Adrenal gland (tissue), 5 donors: ENCODE measurements at regions not wholly inside any gene's neighbourhood (a gene's known extent, or its start where the extent isn't known, plus 50 kb on each side); places are given as distances from the start of the nearest gene placed in this dataset.

Experiments
- POLR2A ChIP-seq, 2 donors: fragments of 450-650 bp; IDR thresholded peaks; one replicate each; pipeline ENCODE4 v1.6.1; 2017; ENCODE audit warnings: antibody characterized with exemption in 2 of 2, mild to moderate bottlenecking in 2 of 2, moderate library complexity in 1 of 2
- TF ChIP-seq, protein P1 (sequence below), 6 experiments: fragments of 450-650 bp in 4 of 6; fragments of 200-600 bp in 2 of 6; sonication (generic) in 1 of 6; IDR thresholded peaks; 1 replicate in 5 of 6; 2 replicates in 1 of 6; pipeline versions ENCODE4 v1.5.1 to v1.8.0; 2016 to 2021; ENCODE audit warnings: antibody characterized with exemption in 6 of 6, mild to moderate bottlenecking in 2 of 6, moderate library complexity in 1 of 6
- donor health status: DM: no; HTN: no; CAD: no.

DNA sequence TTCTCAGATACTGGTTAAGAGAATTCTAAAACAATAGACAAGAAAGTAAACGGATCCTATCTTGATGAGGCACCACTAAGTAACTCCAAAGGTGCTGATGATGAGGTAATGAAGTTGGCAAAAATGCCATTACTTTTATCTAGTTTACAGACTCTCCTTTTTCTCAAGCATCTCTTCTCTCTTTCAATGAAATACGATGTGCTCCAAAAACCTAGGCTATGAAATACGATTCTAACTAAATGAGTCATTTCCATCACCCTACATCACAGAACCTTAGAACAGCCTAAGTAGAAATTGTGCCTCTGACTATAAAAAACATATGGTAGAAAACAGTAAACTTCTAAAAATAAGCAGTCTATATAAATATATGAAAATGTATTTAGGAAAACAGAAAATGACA, 58.9 kb upstream of the ARHGAP32 start:
- TF ChIP-seq, protein P1, sequence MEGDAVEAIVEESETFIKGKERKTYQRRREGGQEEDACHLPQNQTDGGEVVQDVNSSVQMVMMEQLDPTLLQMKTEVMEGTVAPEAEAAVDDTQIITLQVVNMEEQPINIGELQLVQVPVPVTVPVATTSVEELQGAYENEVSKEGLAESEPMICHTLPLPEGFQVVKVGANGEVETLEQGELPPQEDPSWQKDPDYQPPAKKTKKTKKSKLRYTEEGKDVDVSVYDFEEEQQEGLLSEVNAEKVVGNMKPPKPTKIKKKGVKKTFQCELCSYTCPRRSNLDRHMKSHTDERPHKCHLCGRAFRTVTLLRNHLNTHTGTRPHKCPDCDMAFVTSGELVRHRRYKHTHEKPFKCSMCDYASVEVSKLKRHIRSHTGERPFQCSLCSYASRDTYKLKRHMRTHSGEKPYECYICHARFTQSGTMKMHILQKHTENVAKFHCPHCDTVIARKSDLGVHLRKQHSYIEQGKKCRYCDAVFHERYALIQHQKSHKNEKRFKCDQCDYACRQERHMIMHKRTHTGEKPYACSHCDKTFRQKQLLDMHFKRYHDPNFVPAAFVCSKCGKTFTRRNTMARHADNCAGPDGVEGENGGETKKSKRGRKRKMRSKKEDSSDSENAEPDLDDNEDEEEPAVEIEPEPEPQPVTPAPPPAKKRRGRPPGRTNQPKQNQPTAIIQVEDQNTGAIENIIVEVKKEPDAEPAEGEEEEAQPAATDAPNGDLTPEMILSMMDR (IDR thresholded peaks at IDR 0.05) = no peak
- no peak for TF ChIP-seq POLR2A (IDR thresholded peaks at IDR 0.05)
